GM12878 (cell line): ENCODE measurements at regions not wholly inside any gene's neighbourhood (a gene's known extent, or its start where the extent isn't known, plus 50 kb on each side); places are given as distances from the start of the nearest gene placed in this dataset.

Experiments used
- ATAC-seq: fragments of 200-7000 bp; cut with Tn5 transposase; 3 replicates; pipeline ENCODE4 v1.9.1; 2020; ENCODE audit warnings: mild to moderate bottlenecking, moderate library complexity
- BruUV-seq: library from RNA; stranded (reverse); fragments of 400-500 nt; replicated peaks from 2 replicates; lab custom pipeline; 2021; lab: Mats Ljungman, UMichigan
- CTCF ChIA-PET: fragments of 300-600 bp; sonication (Branson Sonifier 250); formaldehyde crosslinking; extraction: SDS; loops from one replicate; lab custom pipeline; 2021; ENCODE audit warnings: inconsistent platforms; lab: Yijun Ruan, JAX
- POLR2A ChIA-PET: fragments of 350-600 bp; formaldehyde crosslinking; extraction: SDS; loops from one replicate; lab custom pipeline; 2021; ENCODE audit warnings: inconsistent platforms; lab: Charles Lee
- RAD21 ChIA-PET: fragments of 300-600 bp; sonication (Branson Sonifier 250); formaldehyde crosslinking; loops from one replicate; lab custom pipeline; 2023; ENCODE audit warnings: antibody characterized with exemption; ENCODE audit not compliant: unreplicated experiment; lab: Charles Lee
- SMC1A ChIA-PET: fragments of 300-600 bp; sonication (Branson Sonifier 250); formaldehyde crosslinking; loops from one replicate; lab custom pipeline; 2023; ENCODE audit not compliant: unreplicated experiment, uncharacterized antibody; lab: Charles Lee
- DNase-seq: peaks from one replicate; pipeline ENCODE4 v3.0.0-alpha.2; 2011; ENCODE audit warnings: low read depth, low spot score
- FAIRE-seq: peaks from 3 replicates; lab custom pipeline; 2011; peaks lifted over from hg19 to GRCh38; lab: Jason Lieb, UNC
- H2AFZ ChIP-seq: 2 replicates; pipeline ENCODE4 v1.6.0; 2011; ENCODE audit warnings: low read depth, low read length, control low read depth; ENCODE audit not compliant: control insufficient read depth
- H3K27ac ChIP-seq: 2 replicates; pipeline ENCODE4 v1.5.1; 2011; ENCODE audit warnings: control low read depth; ENCODE audit not compliant: control insufficient read depth, insufficient read depth
- H3K27me3 ChIP-seq, 2 experiments: replicated peaks in 1 of 2; 2 replicates each; pipeline versions ENCODE4 v1.6.0 to v1.6.1; 2011; ENCODE audit warnings: low read length in 1 of 2; ENCODE audit not compliant: control insufficient read depth in 2 of 2, insufficient read depth in 2 of 2
- H3K36me3 ChIP-seq, 2 experiments: 2 replicates each; pipeline ENCODE4 v1.5.1; 2011; ENCODE audit warnings: low read length in 1 of 2; ENCODE audit not compliant: control insufficient read depth in 2 of 2, insufficient read depth in 2 of 2
- H3K4me1 ChIP-seq: 2 replicates; pipeline ENCODE4 v1.6.1; 2011; ENCODE audit warnings: mild to moderate bottlenecking, low read length, moderate library complexity, mixed read lengths; ENCODE audit not compliant: control insufficient read depth, insufficient read depth
- H3K4me2 ChIP-seq: 2 replicates; pipeline ENCODE4 v1.6.0; 2011; ENCODE audit warnings: control low read depth; ENCODE audit not compliant: control insufficient read depth, insufficient read depth
- H3K4me3 ChIP-seq: fragments of 200-600 bp; sonication (generic); 2 replicates; pipeline ENCODE4 v1.5.1; 2016
- H3K79me2 ChIP-seq: 2 replicates; pipeline ENCODE4 v1.6.0; 2011; ENCODE audit warnings: low read length; ENCODE audit not compliant: control insufficient read depth, insufficient read depth
- H3K9ac ChIP-seq: 2 replicates; pipeline ENCODE4 v1.8.0; 2011; ENCODE audit warnings: low read length, control low read depth, mixed read lengths; ENCODE audit not compliant: control insufficient read depth, insufficient read depth
- H3K9me3 ChIP-seq: replicated peaks from 3 replicates; pipeline ENCODE4 v1.5.1; 2011; ENCODE audit warnings: mild to moderate bottlenecking, low read length; ENCODE audit not compliant: control insufficient read depth, insufficient read depth
- H4K20me1 ChIP-seq: 2 replicates; pipeline ENCODE4 v1.6.0; 2011; ENCODE audit not compliant: control insufficient read depth, insufficient read depth
- EED ChIP-seq: sonication (generic); IDR thresholded peaks from 2 replicates; pipeline ENCODE4 v1.6.1; 2016; ENCODE audit warnings: antibody characterized with exemption, low read depth
- RFX5 ChIP-seq: IDR thresholded peaks from 2 replicates; pipeline ENCODE4 v1.6.1; 2011; ENCODE audit warnings: low read depth, low read length, improper control_type of control experiment
- SIN3A ChIP-seq: IDR thresholded peaks from 2 replicates; pipeline ENCODE4 v1.6.1; 2012; ENCODE audit warnings: low read depth, low read length, improper control_type of control experiment
- SMAD1 ChIP-seq: fragments of 450-650 bp; IDR thresholded peaks from 2 replicates; pipeline ENCODE4 v1.6.1; 2018; ENCODE audit warnings: mild to moderate bottlenecking, low read depth; ENCODE audit not compliant: partially characterized antibody
- SMC3 ChIP-seq: IDR thresholded peaks from 2 replicates; pipeline ENCODE4 v1.6.1; 2011; ENCODE audit warnings: low read length, improper control_type of control experiment, borderline replicate concordance
- SP1 ChIP-seq: IDR thresholded peaks from one replicate; pipeline ENCODE4 v1.6.1; 2011; ENCODE audit warnings: low read depth, low read length
- SUPT20H ChIP-seq: IDR thresholded peaks from 2 replicates; pipeline ENCODE4 v1.6.1; 2011; ENCODE audit warnings: low read depth, mild to moderate bottlenecking, low read length, moderate library complexity, borderline replicate concordance; ENCODE audit not compliant: control insufficient read depth
- YY1 ChIP-seq: IDR thresholded peaks from 2 replicates; pipeline ENCODE4 v1.6.1; 2011; ENCODE audit warnings: low read depth, mild to moderate bottlenecking, low read length
- WGBS: methylation state at CpG from one replicate; pipeline ENCODE4 v1.1.6; 2016; ENCODE audit warnings: low lambda C conversion rate; ENCODE audit not compliant: insufficient replicate concordance, insufficient coverage; ENCODE audit errors: missing lambda C conversion rate; 5-methylcytosine and 5-hydroxymethylcytosine counted together
- in situ Hi-C: fragments of 300-500 bp; cut with MboI; formaldehyde crosslinking; loops from 9 replicates; pipeline ENCODE4 v1.14.3; 2018; ENCODE audit warnings: mixed read lengths
- intact Hi-C: fragments of 100-400 bp; cut with micrococcal nuclease; formaldehyde crosslinking; loops from one replicate; pipeline ENCODE4 v1.14.2; 2022; ENCODE audit not compliant: unreplicated experiment
- TF ChIP-seq, protein P1 (sequence below): fragments of 450-650 bp; IDR thresholded peaks from 2 replicates; pipeline ENCODE4 v1.6.1; 2017; ENCODE audit warnings: low read depth, mild to moderate bottlenecking, moderate library complexity
- TF ChIP-seq, protein P2 (sequence below): IDR thresholded peaks from 2 replicates; pipeline ENCODE4 v1.6.1; 2012; ENCODE audit warnings: improper control_type of control experiment, low read depth, low read length; ENCODE audit not compliant: insufficient replicate concordance

DNA sequence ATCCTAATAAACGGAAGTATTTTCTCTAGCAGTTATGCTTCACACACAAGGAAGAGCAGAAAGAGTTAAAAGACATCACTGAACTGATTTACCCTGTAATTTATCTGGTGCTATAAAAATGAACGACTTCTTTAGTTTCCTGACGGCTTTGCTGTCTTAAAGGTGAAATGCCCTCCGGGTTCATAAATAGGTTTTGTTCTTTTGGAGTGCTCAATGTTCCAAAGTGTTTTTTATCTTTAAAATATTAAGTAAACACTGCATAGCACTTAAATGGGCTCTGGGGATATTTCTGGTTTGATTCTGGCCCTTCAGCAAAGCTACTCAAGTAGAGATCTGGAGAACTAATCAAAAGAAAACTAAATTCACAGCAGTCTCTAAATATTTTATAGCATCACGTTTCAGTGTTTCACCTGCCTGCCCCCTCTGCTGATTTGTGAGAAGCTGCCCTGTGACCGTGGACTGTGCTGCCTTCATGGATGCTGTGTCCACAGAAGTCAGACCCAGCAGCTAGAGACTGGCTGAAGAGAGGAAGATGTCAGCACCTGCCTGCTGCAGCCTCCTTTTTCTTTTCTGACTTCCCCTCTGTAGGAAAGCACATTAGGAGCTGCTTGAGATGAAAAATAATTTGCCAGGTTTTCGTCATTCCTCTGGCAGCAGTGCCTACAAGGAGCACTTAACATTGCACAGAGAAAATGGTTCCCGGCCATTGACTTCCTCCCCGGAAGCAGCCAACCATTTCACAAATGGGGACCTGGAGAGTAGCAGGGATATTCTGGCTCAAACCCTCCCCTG, 205.1 kb upstream of the FSCB start (continued):
- TF ChIP-seq, protein P1, sequence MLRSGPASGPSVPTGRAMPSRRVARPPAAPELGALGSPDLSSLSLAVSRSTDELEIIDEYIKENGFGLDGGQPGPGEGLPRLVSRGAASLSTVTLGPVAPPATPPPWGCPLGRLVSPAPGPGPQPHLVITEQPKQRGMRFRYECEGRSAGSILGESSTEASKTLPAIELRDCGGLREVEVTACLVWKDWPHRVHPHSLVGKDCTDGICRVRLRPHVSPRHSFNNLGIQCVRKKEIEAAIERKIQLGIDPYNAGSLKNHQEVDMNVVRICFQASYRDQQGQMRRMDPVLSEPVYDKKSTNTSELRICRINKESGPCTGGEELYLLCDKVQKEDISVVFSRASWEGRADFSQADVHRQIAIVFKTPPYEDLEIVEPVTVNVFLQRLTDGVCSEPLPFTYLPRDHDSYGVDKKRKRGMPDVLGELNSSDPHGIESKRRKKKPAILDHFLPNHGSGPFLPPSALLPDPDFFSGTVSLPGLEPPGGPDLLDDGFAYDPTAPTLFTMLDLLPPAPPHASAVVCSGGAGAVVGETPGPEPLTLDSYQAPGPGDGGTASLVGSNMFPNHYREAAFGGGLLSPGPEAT, result no peak
- TF ChIP-seq EED (no peak), RFX5 (no peak), SIN3A (no peak)

DNA sequence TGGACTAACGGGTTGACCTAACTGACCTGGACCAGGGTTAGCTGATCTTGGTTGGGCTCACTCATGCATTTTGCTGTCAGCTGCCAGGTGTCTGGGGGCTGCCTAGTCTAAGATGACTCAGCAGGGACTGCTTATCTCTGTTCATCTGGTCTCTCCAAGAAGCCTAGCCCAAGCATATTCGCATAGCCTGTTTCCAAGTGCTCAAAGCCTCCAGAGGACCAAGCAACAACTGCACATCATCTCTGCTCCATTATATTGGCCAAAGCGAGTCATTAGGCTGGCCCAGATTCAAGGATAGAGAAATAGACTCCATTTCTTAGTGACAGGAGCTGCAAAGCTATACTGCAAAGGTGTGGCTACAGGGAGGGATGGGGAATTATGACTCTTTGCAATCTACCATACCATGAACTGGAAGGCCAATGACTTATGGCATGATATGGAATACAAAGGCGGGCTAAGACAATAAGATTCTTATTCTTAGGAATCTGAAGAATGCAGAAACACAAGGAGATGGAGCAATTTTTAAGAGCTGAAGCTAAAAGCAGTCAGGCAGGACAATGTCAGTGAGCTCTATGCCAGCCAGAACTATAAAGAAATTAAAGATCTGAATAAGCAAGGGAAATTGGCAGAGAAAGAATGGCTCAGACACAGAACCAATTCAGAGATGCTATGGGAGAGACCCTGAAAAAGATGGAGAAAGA, 194.6 kb upstream of the FSCB start:
- Histone ChIP-seq H3K4me1 (no peaks in the 10 kb centered on the region), H3K36me3 (no peaks in the 10 kb centered on the region), H3K4me2 (no peak overlapping the region), H3K27me3 (no peaks in the 10 kb centered on the region), H4K20me1 (no peaks in the 10 kb centered on the region), H3K4me3 (no peak overlapping the region), H3K27ac (no peak overlapping the region), H3K9ac (no peak overlapping the region), H2AFZ (no peak overlapping the region), H3K9me3 (no peaks in the 10 kb centered on the region), H3K79me2 (no peaks in the 10 kb centered on the region)
- RAD21 ChIA-PET, result no interaction called here
- WGBS, result 12% methylated on average over 4 of the region's 4 CpGs
- no peak for ATAC-seq
- CTCF ChIA-PET, result no interaction called here
- TF ChIP-seq SMC3 (no peak), SIN3A (no peak), SUPT20H (no peak), SP1 (no peak), YY1 (no peak), SMAD1 (no peak)
- TF ChIP-seq, protein P2, sequence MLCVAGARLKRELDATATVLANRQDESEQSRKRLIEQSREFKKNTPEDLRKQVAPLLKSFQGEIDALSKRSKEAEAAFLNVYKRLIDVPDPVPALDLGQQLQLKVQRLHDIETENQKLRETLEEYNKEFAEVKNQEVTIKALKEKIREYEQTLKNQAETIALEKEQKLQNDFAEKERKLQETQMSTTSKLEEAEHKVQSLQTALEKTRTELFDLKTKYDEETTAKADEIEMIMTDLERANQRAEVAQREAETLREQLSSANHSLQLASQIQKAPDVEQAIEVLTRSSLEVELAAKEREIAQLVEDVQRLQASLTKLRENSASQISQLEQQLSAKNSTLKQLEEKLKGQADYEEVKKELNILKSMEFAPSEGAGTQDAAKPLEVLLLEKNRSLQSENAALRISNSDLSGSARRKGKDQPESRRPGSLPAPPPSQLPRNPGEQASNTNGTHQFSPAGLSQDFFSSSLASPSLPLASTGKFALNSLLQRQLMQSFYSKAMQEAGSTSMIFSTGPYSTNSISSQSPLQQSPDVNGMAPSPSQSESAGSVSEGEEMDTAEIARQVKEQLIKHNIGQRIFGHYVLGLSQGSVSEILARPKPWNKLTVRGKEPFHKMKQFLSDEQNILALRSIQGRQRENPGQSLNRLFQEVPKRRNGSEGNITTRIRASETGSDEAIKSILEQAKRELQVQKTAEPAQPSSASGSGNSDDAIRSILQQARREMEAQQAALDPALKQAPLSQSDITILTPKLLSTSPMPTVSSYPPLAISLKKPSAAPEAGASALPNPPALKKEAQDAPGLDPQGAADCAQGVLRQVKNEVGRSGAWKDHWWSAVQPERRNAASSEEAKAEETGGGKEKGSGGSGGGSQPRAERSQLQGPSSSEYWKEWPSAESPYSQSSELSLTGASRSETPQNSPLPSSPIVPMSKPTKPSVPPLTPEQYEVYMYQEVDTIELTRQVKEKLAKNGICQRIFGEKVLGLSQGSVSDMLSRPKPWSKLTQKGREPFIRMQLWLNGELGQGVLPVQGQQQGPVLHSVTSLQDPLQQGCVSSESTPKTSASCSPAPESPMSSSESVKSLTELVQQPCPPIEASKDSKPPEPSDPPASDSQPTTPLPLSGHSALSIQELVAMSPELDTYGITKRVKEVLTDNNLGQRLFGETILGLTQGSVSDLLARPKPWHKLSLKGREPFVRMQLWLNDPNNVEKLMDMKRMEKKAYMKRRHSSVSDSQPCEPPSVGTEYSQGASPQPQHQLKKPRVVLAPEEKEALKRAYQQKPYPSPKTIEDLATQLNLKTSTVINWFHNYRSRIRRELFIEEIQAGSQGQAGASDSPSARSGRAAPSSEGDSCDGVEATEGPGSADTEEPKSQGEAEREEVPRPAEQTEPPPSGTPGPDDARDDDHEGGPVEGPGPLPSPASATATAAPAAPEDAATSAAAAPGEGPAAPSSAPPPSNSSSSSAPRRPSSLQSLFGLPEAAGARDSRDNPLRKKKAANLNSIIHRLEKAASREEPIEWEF, result no peak
- BruUV-seq, result no TSS peak
- no peak for FAIRE-seq
- no peak for DNase-seq
- in situ Hi-C loops (no loop called here), intact Hi-C loops (no loop called here)
- SMC1A ChIA-PET, result no interaction called here
- POLR2A ChIA-PET, result no interaction called here
